SH-SY5Y (cell line): ENCODE measurements at regions not wholly inside any gene's neighbourhood (a gene's known extent, or its start where the extent isn't known, plus 50 kb on each side); places are given as distances from the start of the nearest gene placed in this dataset.

Experiments used
- GATA2 ChIP-seq: IDR thresholded peaks from 2 replicates; pipeline ENCODE4 v1.6.1; 2011; ENCODE audit warnings: mild to moderate bottlenecking, low read depth, low read length
- GATA3 ChIP-seq: IDR thresholded peaks from 2 replicates; pipeline ENCODE4 v1.6.1; 2011; ENCODE audit warnings: low read depth, mild to moderate bottlenecking, low read length, moderate library complexity

GRCh38 chr3:150146991-150147761 is 176.5 kb upstream of the PFN2 start:
- no peak for TF ChIP-seq GATA2
- no peak for TF ChIP-seq GATA3

DNA sequence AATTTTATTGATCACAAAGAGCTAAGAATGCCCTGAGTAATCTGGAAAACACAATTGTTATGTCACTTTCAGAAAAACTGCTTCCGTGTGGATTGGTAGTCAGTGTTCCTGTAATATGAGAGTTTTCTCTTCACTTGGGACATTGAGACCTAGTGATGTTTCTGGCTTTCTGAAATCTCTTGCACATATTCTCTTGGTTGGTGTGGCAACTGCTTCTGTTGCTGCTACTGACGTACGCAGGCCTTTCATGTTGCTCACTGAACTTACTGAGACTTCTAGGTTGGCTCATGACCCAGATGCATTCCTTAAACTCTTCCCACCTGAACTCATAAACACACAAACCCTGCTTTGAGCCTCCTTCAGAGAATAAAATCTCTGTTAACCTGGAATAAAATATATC is 175.0 kb upstream of the PFN2 start:
- TF ChIP-seq GATA3 (no peak), GATA2 (no peak)

DNA sequence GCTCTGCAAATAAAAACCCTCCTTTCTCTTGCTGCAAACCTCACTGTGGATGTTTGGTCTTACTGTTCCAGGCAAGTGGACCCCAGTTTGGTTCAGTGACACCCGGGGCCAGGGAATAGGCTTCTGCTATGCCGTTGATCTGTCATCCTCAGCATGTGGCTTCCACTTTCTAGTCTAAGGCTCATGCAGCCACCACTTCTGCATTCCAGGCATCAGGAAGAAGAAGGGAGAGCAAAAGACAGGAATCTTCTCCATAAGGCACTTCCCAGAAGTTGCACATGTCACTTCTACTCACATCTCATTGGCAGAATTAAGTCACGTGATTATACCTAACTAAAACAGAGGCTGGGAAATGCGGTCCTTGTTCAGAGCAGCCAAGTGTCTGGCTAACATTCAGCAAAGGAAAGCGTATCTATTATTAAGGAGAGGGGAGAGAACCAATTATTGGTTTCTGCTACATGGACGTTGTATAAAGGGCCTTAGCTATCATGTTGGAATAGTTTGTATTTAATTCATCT is 173.6 kb upstream of the PFN2 start:
- TF ChIP-seq GATA2 (no peak), GATA3 (no peak)

DNA sequence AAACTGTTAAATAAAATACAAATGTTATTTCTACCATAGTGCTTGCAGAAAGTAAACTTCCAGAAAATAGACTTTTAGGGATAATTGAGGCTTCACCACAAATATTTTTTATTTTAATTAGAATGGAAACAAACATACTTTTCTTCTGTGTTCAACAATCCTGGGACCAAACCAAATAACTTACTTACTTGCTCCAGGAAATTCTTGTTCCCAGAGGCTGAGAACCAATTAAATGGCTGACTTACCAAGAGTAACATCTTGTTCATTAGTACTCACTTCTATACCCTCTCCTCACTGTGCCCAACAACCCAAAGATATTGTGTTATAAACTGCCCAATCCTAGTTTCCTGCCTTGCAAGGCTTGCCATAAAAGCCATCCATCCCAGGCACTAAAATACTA is 172.2 kb upstream of the PFN2 start:
- no peak for TF ChIP-seq GATA2
- no peak for TF ChIP-seq GATA3

- TF ChIP-seq GATA3 (no peak), GATA2 (no peak)
Measured at GRCh38 chr3:150141790-150142326, 171.2 kb upstream of the PFN2 start.

DNA sequence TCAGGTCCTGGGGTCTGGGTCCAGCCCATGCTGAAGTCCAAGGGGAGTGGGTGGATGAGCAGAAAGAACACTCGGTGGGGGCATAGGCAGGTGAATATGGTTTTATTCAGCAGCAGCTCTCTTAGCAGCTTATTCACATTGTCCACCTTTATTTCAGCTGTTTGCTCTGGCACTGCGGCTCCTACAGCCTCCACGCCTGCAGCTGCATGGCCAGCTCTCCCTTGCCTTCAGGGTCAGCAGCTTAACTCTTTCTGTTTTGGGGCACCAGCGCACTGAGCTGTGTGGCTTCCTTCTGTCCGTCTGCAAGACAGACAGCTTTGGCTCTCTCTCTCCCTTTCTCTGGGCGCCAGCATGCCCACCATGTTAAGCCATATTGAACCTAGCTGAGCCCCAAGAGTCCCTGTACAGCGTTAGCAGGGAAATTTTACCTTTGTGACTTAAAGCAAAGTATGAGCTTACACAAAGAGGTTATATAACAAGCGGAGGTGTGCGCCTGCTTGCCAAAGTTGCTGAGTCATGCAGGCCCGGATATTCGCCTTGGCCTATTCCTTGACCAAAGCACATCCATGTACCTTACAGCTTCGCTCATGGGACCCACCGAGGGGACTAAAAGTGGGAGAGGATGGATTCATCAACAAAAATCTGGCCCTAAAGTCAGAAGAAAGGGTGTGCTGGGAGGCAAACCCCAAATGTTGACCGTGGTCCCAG is 170.1 kb upstream of the PFN2 start:
- TF ChIP-seq GATA2 (no peak), GATA3 (no peak)

DNA sequence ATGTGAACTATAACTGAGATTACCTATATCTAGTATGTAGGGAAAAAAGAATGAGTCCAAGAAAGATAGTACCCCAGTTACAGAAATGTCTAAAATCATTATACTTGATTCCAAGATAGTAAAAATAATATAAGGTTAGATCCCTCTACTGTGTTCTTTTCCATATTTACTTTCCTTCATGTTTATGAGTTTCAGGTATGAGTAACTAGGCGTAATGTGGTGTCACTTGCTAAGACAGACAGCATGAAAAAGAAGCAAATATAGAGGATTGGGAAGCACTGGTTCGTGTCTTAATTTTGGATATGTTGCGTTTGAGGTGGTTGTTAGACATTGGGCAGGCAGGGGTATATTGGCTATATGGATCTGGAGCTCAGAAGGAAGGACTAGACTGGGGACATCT is 168.1 kb upstream of the PFN2 start:
- no peak for TF ChIP-seq GATA2
- TF ChIP-seq GATA3 = no peak

DNA sequence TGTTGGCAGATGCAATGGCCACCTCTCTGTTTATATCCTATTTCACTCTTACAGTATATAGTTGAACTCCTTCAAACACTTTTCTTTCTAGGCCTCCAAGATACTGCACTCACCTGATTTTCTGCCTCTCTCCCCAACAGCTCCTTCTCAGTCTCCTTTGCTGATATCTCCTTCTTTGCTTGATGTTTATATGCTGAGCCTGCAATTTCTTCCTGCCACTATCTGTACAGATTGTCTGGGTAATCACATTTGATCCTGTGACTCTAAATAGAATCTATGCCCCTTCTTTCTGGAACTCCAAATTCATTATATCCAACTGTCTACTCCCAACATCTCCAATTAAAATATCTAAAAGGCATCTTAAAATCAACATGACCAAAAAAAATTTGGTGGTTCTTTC is 165.5 kb upstream of the PFN2 start:
- TF ChIP-seq GATA3 (no peak), GATA2 (no peak)

GRCh38 chr3:150135287-150135721 is 164.6 kb upstream of the PFN2 start:
- TF ChIP-seq GATA3 = no peak
- TF ChIP-seq GATA2 = no peak

- TF ChIP-seq GATA3 (no peak), GATA2 (no peak)
Measured at GRCh38 chr3:150133293-150133692, 162.6 kb upstream of the PFN2 start.

DNA sequence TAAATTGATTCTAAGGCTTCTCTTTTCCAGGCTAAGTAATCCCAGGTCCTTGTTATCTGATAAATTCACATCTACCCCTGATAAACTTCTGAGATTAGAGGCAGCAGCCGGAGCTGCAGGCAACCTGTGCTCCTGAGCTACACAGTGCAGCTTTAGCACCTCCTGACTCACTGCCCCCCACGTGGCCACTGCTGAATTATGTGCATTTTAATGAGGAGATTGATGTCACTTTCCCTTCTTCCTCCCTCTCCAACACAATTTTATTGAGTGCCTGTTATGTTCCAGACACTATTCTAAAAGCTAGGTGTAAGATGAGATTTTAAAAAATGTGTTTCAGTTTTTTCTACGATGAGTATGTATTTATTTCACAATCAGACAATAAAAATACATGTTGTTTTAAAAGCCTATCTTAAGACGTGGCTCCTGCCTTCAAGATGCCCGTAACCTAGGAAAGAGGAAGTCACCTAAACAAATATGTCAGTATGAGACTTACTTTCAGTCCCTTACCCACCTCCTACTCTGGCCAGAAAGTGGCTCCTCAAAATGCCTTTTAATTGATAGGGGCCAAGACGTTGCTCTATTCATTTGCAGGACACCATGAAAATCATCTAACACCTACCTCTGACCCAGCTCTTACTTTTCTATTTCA is 161.5 kb upstream of the PFN2 start:
- no peak for TF ChIP-seq GATA3
- TF ChIP-seq GATA2 = peak; percentile 25; the same call in 1 of the 2 replicates

GRCh38 chr3:150131663-150132062 is 161.0 kb upstream of the PFN2 start:
- TF ChIP-seq GATA2 = no peak
- TF ChIP-seq GATA3 = no peak

- TF ChIP-seq GATA2 (no peak), GATA3 (no peak)
Measured at GRCh38 chr3:150130404-150131100, 159.9 kb upstream of the PFN2 start.

- TF ChIP-seq GATA3 = no peak
- TF ChIP-seq GATA2 = no peak
Measured at GRCh38 chr3:150129166-150129565, 158.5 kb upstream of the PFN2 start.

- no peak for TF ChIP-seq GATA3
- no peak for TF ChIP-seq GATA2
Measured at GRCh38 chr3:150128126-150128525, 157.4 kb upstream of the PFN2 start.
